GM12864 (cell line): ENCODE measurements at regions not wholly inside any gene's neighbourhood (a gene's known extent, or its start where the extent isn't known, plus 50 kb on each side); places are given as distances from the start of the nearest gene placed in this dataset.

Experiments
- DNase-seq: peaks from one replicate; pipeline ENCODE4 v3.0.0-alpha.2; 2011; ENCODE audit warnings: low read depth
- H3K4me3 ChIP-seq: 2 replicates; pipeline ENCODE4 v1.5.1; 2011; ENCODE audit warnings: mild to moderate bottlenecking, low read depth, low read length, control low read depth
- CTCF ChIP-seq: IDR thresholded peaks from 2 replicates; pipeline ENCODE4 v1.5.1; 2011; ENCODE audit warnings: low read depth, mild to moderate bottlenecking, moderate library complexity, low read length, control low read depth, inconsistent platforms; ENCODE audit errors: missing control alignments

DNA sequence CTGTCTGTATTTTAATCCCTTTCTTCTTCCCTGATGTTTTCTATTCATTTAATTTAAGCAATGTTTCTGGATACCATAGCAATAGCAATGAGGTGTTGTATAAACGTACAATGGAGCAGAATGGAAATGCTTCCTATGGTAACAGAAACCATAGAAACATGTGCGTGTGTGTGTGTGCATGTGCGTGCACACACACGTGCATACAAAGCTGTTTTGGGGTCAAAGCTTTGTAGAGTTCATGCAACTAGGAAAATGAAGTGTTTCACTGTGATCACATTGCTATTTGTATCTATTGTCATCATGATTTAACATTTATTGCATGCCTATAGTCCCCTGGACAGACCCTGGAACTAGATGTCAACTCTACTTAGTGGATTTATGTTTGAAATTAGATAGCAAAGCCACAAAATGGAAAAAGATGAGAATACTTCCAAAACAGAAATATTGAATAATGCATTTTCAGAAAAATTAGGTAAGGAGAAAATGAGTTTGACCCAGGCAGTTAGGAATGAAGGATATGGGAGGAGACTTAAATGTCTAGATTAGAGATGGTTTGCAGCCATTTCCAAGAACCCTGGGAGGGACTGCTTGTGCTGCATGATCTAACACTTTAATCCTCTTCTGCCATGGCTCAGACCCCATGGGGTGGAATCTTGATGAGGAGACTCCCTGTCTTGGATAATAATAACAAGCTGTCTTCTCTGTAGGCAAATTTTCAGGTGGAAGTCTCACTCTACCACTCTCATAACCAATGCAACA is 124.4 kb downstream of the TRMT11 start:
- no peak for TF ChIP-seq CTCF
- no peak overlapping the region for H3K4me3 ChIP-seq
- DNase-seq: no peak

GRCh38 chr6:126111327-126111726 is 125.0 kb downstream of the TRMT11 start:
- DNase-seq: no peak
- no peak overlapping the region for H3K4me3 ChIP-seq
- no peak for TF ChIP-seq CTCF

DNA sequence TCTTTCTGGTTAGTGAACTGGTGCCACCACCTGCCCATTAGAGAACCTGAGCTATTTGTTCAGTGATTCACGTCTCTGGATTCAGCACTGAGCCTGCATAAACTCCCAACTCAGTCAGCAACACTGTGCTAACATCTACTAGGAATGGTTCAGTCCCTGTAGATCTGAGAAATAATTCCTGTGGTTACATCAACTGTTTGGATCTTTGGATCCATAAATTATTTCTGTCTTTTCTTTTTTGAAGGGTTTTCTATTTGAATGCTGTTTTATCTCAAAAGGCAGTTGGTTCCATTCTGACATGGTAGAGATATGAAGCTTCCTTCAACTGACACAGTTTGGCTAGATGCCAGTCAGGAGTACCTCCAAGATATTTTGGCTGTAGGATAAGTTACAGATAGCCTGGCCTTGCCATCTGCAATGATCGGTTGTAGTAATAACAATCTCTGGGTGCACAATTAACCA is 125.9 kb downstream of the TRMT11 start:
- no peak for TF ChIP-seq CTCF
- no peak for DNase-seq
- no peak overlapping the region for H3K4me3 ChIP-seq

DNA sequence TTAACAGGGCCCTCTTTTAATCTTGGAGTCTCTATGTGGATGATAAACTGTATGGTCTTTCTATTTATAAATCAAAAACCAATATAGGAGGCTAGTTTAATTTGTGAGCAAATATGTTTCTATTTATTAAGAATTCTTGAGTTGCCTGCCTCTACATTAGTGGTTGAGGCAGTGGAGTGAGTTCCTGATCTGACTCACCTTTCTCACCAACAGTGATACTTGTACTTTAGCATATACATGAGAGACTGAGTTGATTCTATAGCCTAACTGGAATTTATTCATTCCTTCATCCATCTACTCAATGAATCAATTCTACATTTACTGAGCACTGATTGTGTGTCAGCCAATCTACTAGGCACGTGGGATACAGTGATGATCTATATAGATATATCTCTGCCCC is 126.9 kb downstream of the TRMT11 start:
- no peak overlapping the region for H3K4me3 ChIP-seq
- no peak for TF ChIP-seq CTCF
- no peak for DNase-seq

- DNase-seq: no peak
- H3K4me3 ChIP-seq: no peak overlapping the region
- TF ChIP-seq CTCF: no peak
These were observed 130.9 kb downstream of the TRMT11 start for GRCh38 chr6:126117251-126117650.

- TF ChIP-seq CTCF: no peak
- DNase-seq: no peak
- H3K4me3 ChIP-seq: no peak overlapping the region
These were observed 131.9 kb downstream of the TRMT11 start for GRCh38 chr6:126118058-126118755.
